Breast epithelium (tissue), 3 donors: ENCODE measurements at regions not wholly inside any gene's neighbourhood (a gene's known extent, or its start where the extent isn't known, plus 50 kb on each side); places are given as distances from the start of the nearest gene placed in this dataset.

Experiments used
- CTCF ChIP-seq, 3 donors: fragments of 450-650 bp; IDR thresholded peaks; one replicate each; pipeline ENCODE4 v1.5.1; 2016 to 2017; ENCODE audit warnings: antibody characterized with exemption in 3 of 3, mild to moderate bottlenecking in 3 of 3, moderate library complexity in 3 of 3
- POLR2A ChIP-seq: fragments of 450-650 bp; IDR thresholded peaks from one replicate; pipeline ENCODE4 v1.6.1; 2016; ENCODE audit warnings: antibody characterized with exemption, mild to moderate bottlenecking, moderate library complexity
- POLR2AphosphoS5 ChIP-seq, 3 donors: sonication (generic); formaldehyde crosslinking; IDR thresholded peaks; one replicate each; pipeline ENCODE4 v1.6.1; 2017; ENCODE audit warnings: antibody characterized with exemption in 3 of 3

GRCh38 chr9:31519424-31519823 lies 865.0 kb upstream of the ACO1 start:
- TF ChIP-seq POLR2AphosphoS5 (IDR thresholded peaks at IDR 0.05) (no peak), CTCF (IDR thresholded peaks at IDR 0.05) (no peak), POLR2A (no peak)
